Liver (tissue), 3 donors: ENCODE measurements at regions not wholly inside any gene's neighbourhood (a gene's known extent, or its start where the extent isn't known, plus 50 kb on each side); places are given as distances from the start of the nearest gene placed in this dataset.
"Not testable (repeated sequence)": the region's sequence is repeated elsewhere in the genome, so short reads cannot be mapped to it uniquely, and the experiment has no call there.

ENCODE experiments used
- GABPA ChIP-seq, 2 donors: IDR thresholded peaks in 1 of 2; conservative IDR thresholded peaks in 1 of 2; 2 replicates each; pipeline ENCODE4 v1.6.1; 2016; ENCODE audit warnings: antibody characterized with exemption in 2 of 2, mild to moderate bottlenecking in 1 of 2, moderate library complexity in 1 of 2
- JUND ChIP-seq, 2 donors: IDR thresholded peaks; 2 replicates each; pipeline ENCODE4 v1.6.1; 2016; ENCODE audit warnings: antibody characterized with exemption in 2 of 2
- RAD21 ChIP-seq, 2 donors: IDR thresholded peaks; 2 replicates each; pipeline ENCODE4 v1.6.1; 2016; ENCODE audit warnings: antibody characterized with exemption in 2 of 2, mild to moderate bottlenecking in 2 of 2
- RXRA ChIP-seq, 2 donors: IDR thresholded peaks; 2 replicates each; pipeline ENCODE4 v1.6.1; 2017 to 2018; ENCODE audit warnings: antibody characterized with exemption in 2 of 2, mild to moderate bottlenecking in 1 of 2
- SP1 ChIP-seq: IDR thresholded peaks from 2 replicates; pipeline ENCODE4 v1.6.1; 2018; ENCODE audit warnings: antibody characterized with exemption, mild to moderate bottlenecking
- TAF1 ChIP-seq: conservative IDR thresholded peaks from 2 replicates; pipeline ENCODE4 v1.6.1; 2016; ENCODE audit warnings: antibody characterized with exemption, mild to moderate bottlenecking
- YY1 ChIP-seq: IDR thresholded peaks from 2 replicates; pipeline ENCODE4 v1.6.1; 2016; ENCODE audit warnings: antibody characterized with exemption, mild to moderate bottlenecking
- TF ChIP-seq, protein P1 (sequence below): fragments of 150-350 bp; IDR thresholded peaks from 2 replicates; pipeline ENCODE4 v1.5.1; 2017; ENCODE audit warnings: improper control_type of control experiment, low read depth, low read length; ENCODE audit not compliant: missing input control
- TF ChIP-seq, protein P2 (sequence below): IDR thresholded peaks from 2 replicates; pipeline ENCODE4 v1.6.1; 2016; ENCODE audit warnings: antibody characterized with exemption
- TF ChIP-seq, protein P3 (sequence below): IDR thresholded peaks from 2 replicates; pipeline ENCODE4 v1.6.1; 2016; ENCODE audit warnings: antibody characterized with exemption, mild to moderate bottlenecking
- TF ChIP-seq, protein P4 (sequence below): IDR thresholded peaks from 2 replicates; pipeline ENCODE4 v1.6.1; 2016; ENCODE audit warnings: antibody characterized with exemption
- TF ChIP-seq, protein P5 (sequence below): IDR thresholded peaks from 2 replicates; pipeline ENCODE4 v1.6.1; 2016; ENCODE audit warnings: antibody characterized with exemption
- donor health status: healthy.
- donor health status: healthy.

DNA sequence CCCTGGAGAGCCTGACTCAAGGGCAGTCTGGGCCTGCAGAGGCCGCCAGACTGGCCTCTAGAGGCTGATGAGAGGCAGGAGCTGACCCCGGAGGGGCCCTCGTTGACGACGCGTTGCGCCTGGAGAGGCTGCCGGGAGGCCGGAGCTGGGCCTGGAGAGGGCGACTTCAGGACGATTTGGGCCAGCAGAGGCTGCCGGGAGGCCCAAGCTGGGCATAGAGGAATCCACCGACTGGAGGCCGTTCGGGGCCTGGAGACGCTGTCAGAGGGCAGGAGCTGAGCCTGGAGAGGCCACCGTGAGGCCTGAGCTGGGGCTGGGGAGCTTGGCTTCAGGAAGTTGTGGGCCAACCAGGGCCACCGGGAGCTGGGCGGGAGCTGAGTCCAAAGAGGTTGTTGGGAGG, 322.5 kb downstream of the ZNF479 start:
- TF ChIP-seq, protein P1, sequence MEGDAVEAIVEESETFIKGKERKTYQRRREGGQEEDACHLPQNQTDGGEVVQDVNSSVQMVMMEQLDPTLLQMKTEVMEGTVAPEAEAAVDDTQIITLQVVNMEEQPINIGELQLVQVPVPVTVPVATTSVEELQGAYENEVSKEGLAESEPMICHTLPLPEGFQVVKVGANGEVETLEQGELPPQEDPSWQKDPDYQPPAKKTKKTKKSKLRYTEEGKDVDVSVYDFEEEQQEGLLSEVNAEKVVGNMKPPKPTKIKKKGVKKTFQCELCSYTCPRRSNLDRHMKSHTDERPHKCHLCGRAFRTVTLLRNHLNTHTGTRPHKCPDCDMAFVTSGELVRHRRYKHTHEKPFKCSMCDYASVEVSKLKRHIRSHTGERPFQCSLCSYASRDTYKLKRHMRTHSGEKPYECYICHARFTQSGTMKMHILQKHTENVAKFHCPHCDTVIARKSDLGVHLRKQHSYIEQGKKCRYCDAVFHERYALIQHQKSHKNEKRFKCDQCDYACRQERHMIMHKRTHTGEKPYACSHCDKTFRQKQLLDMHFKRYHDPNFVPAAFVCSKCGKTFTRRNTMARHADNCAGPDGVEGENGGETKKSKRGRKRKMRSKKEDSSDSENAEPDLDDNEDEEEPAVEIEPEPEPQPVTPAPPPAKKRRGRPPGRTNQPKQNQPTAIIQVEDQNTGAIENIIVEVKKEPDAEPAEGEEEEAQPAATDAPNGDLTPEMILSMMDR: not testable (repeated sequence)
- not testable (repeated sequence) for TF ChIP-seq GABPA (IDR thresholded peaks at IDR 0.05 in 1 of 2, conservative IDR thresholded peaks at IDR 0.05 in 1 of 2); RAD21 (IDR thresholded peaks at IDR 0.05); YY1; JUND (IDR thresholded peaks at IDR 0.05); SP1; TAF1; RXRA (IDR thresholded peaks at IDR 0.05)
- TF ChIP-seq, protein P2, sequence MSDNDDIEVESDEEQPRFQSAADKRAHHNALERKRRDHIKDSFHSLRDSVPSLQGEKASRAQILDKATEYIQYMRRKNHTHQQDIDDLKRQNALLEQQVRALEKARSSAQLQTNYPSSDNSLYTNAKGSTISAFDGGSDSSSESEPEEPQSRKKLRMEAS: not testable (repeated sequence)
- TF ChIP-seq, protein P3, sequence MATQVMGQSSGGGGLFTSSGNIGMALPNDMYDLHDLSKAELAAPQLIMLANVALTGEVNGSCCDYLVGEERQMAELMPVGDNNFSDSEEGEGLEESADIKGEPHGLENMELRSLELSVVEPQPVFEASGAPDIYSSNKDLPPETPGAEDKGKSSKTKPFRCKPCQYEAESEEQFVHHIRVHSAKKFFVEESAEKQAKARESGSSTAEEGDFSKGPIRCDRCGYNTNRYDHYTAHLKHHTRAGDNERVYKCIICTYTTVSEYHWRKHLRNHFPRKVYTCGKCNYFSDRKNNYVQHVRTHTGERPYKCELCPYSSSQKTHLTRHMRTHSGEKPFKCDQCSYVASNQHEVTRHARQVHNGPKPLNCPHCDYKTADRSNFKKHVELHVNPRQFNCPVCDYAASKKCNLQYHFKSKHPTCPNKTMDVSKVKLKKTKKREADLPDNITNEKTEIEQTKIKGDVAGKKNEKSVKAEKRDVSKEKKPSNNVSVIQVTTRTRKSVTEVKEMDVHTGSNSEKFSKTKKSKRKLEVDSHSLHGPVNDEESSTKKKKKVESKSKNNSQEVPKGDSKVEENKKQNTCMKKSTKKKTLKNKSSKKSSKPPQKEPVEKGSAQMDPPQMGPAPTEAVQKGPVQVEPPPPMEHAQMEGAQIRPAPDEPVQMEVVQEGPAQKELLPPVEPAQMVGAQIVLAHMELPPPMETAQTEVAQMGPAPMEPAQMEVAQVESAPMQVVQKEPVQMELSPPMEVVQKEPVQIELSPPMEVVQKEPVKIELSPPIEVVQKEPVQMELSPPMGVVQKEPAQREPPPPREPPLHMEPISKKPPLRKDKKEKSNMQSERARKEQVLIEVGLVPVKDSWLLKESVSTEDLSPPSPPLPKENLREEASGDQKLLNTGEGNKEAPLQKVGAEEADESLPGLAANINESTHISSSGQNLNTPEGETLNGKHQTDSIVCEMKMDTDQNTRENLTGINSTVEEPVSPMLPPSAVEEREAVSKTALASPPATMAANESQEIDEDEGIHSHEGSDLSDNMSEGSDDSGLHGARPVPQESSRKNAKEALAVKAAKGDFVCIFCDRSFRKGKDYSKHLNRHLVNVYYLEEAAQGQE: not testable (repeated sequence)
- TF ChIP-seq, protein P4, sequence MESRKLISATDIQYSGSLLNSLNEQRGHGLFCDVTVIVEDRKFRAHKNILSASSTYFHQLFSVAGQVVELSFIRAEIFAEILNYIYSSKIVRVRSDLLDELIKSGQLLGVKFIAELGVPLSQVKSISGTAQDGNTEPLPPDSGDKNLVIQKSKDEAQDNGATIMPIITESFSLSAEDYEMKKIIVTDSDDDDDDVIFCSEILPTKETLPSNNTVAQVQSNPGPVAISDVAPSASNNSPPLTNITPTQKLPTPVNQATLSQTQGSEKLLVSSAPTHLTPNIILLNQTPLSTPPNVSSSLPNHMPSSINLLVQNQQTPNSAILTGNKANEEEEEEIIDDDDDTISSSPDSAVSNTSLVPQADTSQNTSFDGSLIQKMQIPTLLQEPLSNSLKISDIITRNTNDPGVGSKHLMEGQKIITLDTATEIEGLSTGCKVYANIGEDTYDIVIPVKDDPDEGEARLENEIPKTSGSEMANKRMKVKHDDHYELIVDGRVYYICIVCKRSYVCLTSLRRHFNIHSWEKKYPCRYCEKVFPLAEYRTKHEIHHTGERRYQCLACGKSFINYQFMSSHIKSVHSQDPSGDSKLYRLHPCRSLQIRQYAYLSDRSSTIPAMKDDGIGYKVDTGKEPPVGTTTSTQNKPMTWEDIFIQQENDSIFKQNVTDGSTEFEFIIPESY: not testable (repeated sequence)
- TF ChIP-seq, protein P5, sequence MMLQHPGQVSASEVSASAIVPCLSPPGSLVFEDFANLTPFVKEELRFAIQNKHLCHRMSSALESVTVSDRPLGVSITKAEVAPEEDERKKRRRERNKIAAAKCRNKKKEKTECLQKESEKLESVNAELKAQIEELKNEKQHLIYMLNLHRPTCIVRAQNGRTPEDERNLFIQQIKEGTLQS: not testable (repeated sequence)
